ENCODE measurements at regions not wholly inside any gene's neighbourhood (a gene's known extent, or its start where the extent isn't known, plus 50 kb on each side); places are given as distances from the start of the nearest gene placed in this dataset.

DNA sequence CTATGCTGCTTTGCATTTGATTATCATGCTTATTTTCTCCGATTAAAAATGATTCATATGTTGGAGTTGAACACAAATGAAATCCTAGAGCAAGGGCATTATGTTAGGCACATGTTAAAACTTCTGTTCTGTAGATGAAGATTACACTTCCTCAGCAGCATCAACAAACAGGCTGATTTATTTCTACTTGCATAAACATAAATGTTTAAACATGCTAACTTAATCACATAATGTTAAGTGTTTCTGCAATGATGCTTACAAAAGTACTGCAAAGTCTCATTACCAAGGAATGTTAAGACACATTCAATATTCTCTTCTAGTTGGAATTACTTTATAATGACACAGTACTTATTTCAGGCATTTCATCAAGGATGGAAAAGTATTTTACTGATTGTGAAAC, 770.8 kb downstream of the ANKRD7 start:
- no peaks in the 10 kb centered on the region for H3K27me3 Mint-ChIP-seq (ENCODE audit: insufficient read depth)
- TF ChIP-seq, protein P1, sequence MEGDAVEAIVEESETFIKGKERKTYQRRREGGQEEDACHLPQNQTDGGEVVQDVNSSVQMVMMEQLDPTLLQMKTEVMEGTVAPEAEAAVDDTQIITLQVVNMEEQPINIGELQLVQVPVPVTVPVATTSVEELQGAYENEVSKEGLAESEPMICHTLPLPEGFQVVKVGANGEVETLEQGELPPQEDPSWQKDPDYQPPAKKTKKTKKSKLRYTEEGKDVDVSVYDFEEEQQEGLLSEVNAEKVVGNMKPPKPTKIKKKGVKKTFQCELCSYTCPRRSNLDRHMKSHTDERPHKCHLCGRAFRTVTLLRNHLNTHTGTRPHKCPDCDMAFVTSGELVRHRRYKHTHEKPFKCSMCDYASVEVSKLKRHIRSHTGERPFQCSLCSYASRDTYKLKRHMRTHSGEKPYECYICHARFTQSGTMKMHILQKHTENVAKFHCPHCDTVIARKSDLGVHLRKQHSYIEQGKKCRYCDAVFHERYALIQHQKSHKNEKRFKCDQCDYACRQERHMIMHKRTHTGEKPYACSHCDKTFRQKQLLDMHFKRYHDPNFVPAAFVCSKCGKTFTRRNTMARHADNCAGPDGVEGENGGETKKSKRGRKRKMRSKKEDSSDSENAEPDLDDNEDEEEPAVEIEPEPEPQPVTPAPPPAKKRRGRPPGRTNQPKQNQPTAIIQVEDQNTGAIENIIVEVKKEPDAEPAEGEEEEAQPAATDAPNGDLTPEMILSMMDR (conservative IDR thresholded peaks at IDR 0.05): no peak
- H3K4me1 Mint-ChIP-seq: peaks cover 3% of the 10 kb centered on the region
- WGBS, 2 experiments (ENCODE audit: insufficient coverage in 1 of 2, insufficient read length in 1 of 2): 100% methylated on average over 1 of the region's 1 CpG
- no peak overlapping the region for H3K9ac ChIP-seq (ENCODE audit: extremely low read depth, low read length, poor library complexity, severe bottlenecking)
- H3K36me3 ChIP-seq (ENCODE audit: control insufficient read depth, insufficient read depth, low read length): no peaks in the 10 kb centered on the region
- H3K9me3 Mint-ChIP-seq: no peaks in the 10 kb centered on the region
- H3K9me3 ChIP-seq (ENCODE audit: control insufficient read depth, low read length): no peaks in the 10 kb centered on the region
- no peak overlapping the region for H3K4me3 ChIP-seq (ENCODE audit: low read length)
- no peak for DNase-seq
- H3K27me3 ChIP-seq (ENCODE audit: control insufficient read depth, insufficient read depth, low read length, poor library complexity, severe bottlenecking): no peaks in the 10 kb centered on the region
- no peak overlapping the region for H3K27ac Mint-ChIP-seq
- no peaks in the 10 kb centered on the region for H3K4me1 ChIP-seq (ENCODE audit: control insufficient read depth, insufficient read depth, low read length)
- no peak overlapping the region for H3K27ac ChIP-seq (ENCODE audit: low read depth, low read length)
- no peak overlapping the region for H3K4me3 Mint-ChIP-seq
- H3K36me3 Mint-ChIP-seq (ENCODE audit: low read depth): no peaks in the 10 kb centered on the region

DNA sequence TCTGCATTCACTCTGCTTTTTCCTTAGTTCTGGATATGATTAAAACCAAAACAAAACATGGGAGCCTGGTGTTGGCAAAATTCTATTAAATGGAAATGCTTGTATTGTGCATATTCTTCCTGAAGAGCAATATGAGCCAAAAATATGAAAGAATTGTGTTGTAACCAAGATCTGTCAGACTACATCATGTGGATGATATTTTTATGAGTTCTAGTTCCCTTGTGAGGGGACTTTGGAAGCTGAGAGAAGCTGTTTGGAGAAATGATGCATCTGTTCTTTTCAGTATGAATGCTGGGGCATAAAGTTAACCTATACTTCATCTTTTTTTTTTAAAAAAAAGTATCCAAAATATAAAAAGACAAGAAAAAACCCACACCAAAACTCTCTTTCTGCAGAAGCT, 782.7 kb downstream of the ANKRD7 start:
- H3K27me3 Mint-ChIP-seq (ENCODE audit: insufficient read depth): no peaks in the 10 kb centered on the region

DNA sequence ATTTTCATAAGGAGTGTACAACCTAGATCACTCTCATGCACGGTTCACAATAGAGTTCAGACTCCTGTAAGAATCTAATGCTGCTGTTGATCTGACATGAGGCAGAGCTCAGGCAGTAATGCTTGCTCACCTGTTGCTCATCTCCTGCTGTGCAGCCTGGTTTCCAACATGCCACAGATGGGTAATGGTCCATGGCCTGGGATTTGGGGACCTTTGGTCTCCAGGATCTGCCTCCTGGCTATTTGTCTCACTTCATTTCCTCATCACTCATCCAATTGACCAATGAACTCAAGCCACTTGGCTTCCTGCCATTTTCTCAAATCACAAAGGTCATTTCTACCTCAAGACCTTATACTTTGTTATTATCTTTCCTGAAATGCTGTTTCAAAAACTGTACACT, 786.1 kb downstream of the ANKRD7 start:
- Mint-ChIP-seq H3K9me3 (no peaks in the 10 kb centered on the region), H3K4me3 (no peak overlapping the region), H3K36me3 (ENCODE audit: low read depth) (no peaks in the 10 kb centered on the region), H3K4me1 (no peaks in the 10 kb centered on the region), H3K27ac (no peak overlapping the region), H3K27me3 (ENCODE audit: insufficient read depth) (no peaks in the 10 kb centered on the region)
- Histone ChIP-seq H3K27me3 (ENCODE audit: control insufficient read depth, insufficient read depth, low read length, poor library complexity, severe bottlenecking) (no peaks in the 10 kb centered on the region), H3K4me1 (ENCODE audit: control insufficient read depth, insufficient read depth, low read length) (no peaks in the 10 kb centered on the region), H3K36me3 (ENCODE audit: control insufficient read depth, insufficient read depth, low read length) (no peaks in the 10 kb centered on the region), H3K27ac (ENCODE audit: low read depth, low read length) (no peak overlapping the region), H3K4me3 (ENCODE audit: low read length) (no peak overlapping the region), H3K9ac (ENCODE audit: extremely low read depth, low read length, poor library complexity, severe bottlenecking) (no peak overlapping the region), H3K9me3 (ENCODE audit: control insufficient read depth, low read length) (no peaks in the 10 kb centered on the region)
- DNase-seq: no peak
- 91 to 100% methylated on average over 1 of the region's 1 CpG for WGBS, 2 experiments (ENCODE audit: insufficient coverage in 1 of 2, insufficient read length in 1 of 2)
- TF ChIP-seq, protein P1 (conservative IDR thresholded peaks at IDR 0.05): no peak

More for the DNA sequence above, 782.7 kb downstream of the ANKRD7 start:
- Mint-ChIP-seq H3K4me3 (no peak overlapping the region), H3K36me3 (ENCODE audit: low read depth) (no peaks in the 10 kb centered on the region), H3K27ac (no peak overlapping the region), H3K9me3 (no peaks in the 10 kb centered on the region), H3K4me1 (no peaks in the 10 kb centered on the region)
- no peaks in the 10 kb centered on the region for H3K9me3 ChIP-seq (ENCODE audit: control insufficient read depth, low read length)
- DNase-seq: no peak
- H3K36me3 ChIP-seq (ENCODE audit: control insufficient read depth, insufficient read depth, low read length): no peaks in the 10 kb centered on the region
- H3K4me1 ChIP-seq (ENCODE audit: control insufficient read depth, insufficient read depth, low read length): no peaks in the 10 kb centered on the region
- no peak overlapping the region for H3K4me3 ChIP-seq (ENCODE audit: low read length)
- TF ChIP-seq, protein P1 (conservative IDR thresholded peaks at IDR 0.05): no peak
- H3K27ac ChIP-seq (ENCODE audit: low read depth, low read length): no peak overlapping the region
- H3K27me3 ChIP-seq (ENCODE audit: control insufficient read depth, insufficient read depth, low read length, poor library complexity, severe bottlenecking): no peaks in the 10 kb centered on the region
- H3K9ac ChIP-seq (ENCODE audit: extremely low read depth, low read length, poor library complexity, severe bottlenecking): no peak overlapping the region

Measured in endodermal cell (in vitro differentiated cells).